Esophagus squamous epithelium (tissue), 5 donors: ENCODE measurements at regions not wholly inside any gene's neighbourhood (a gene's known extent, or its start where the extent isn't known, plus 50 kb on each side); places are given as distances from the start of the nearest gene placed in this dataset.
"Not testable (repeated sequence)": the region's sequence is repeated elsewhere in the genome, so short reads cannot be mapped to it uniquely, and the experiment has no call there.

Source experiments
- DNase-seq: peaks from one replicate; lab custom pipeline; 2025; lab: John Stamatoyannopoulos, UW
- H3K27ac ChIP-seq, 4 donors: fragments of 200-600 bp; sonication (generic); one replicate each; pipeline ENCODE4 v1.5.1; 2016 to 2019; ENCODE audit warnings: mild to moderate bottlenecking in 1 of 4
- H3K27me3 ChIP-seq, 4 donors: fragments of 200-600 bp; sonication (generic); 1 replicate in 3 of 4; 2 replicates in 1 of 4; pipeline versions ENCODE4 v1.5.1 to v1.6.0; 2017 to 2021; ENCODE audit warnings: antibody characterized with exemption in 1 of 4
- H3K36me3 ChIP-seq, 3 donors: fragments of 200-600 bp; sonication (generic); one replicate each; pipeline ENCODE4 v1.5.1; 2016 to 2019
- H3K4me1 ChIP-seq, 3 donors: fragments of 200-600 bp; sonication (generic); one replicate each; pipeline ENCODE4 v1.5.1; 2017 to 2019
- H3K4me3 ChIP-seq, 4 donors: fragments of 200-600 bp; sonication (generic); 1 replicate in 3 of 4; 2 replicates in 1 of 4; pipeline ENCODE4 v1.5.1; 2016 to 2019; ENCODE audit warnings: mild to moderate bottlenecking in 2 of 4, moderate library complexity in 1 of 4
- H3K9me3 ChIP-seq, 3 donors: fragments of 200-600 bp; sonication (generic); one replicate each; pipeline ENCODE4 v1.5.1; 2016 to 2019
- CTCF ChIP-seq, 6 experiments: fragments of 450-650 bp in 4 of 6; fragments of 200-600 bp in 2 of 6; sonication (generic) in 2 of 6; IDR thresholded peaks; one replicate each; pipeline ENCODE4 v1.5.1; 2016 to 2019; ENCODE audit warnings: antibody characterized with exemption in 6 of 6, mild to moderate bottlenecking in 4 of 6, moderate library complexity in 4 of 6
- POLR2A ChIP-seq, 4 donors: fragments of 450-650 bp; IDR thresholded peaks; one replicate each; pipeline ENCODE4 v1.6.1; 2017; ENCODE audit warnings: antibody characterized with exemption in 4 of 4, mild to moderate bottlenecking in 4 of 4, moderate library complexity in 3 of 4
- WGBS, 2 donors: methylation state at CpG; one replicate each; pipeline ENCODE4 v1.1.5; 2018; 5-methylcytosine and 5-hydroxymethylcytosine counted together
- intact Hi-C: fragments of 100-400 bp; cut with DNase I; formaldehyde crosslinking; loops from one replicate; pipeline ENCODE4 v1.15.0; 2022
- donor health status: DM: yes; HTN: yes; CAD: no.

DNA sequence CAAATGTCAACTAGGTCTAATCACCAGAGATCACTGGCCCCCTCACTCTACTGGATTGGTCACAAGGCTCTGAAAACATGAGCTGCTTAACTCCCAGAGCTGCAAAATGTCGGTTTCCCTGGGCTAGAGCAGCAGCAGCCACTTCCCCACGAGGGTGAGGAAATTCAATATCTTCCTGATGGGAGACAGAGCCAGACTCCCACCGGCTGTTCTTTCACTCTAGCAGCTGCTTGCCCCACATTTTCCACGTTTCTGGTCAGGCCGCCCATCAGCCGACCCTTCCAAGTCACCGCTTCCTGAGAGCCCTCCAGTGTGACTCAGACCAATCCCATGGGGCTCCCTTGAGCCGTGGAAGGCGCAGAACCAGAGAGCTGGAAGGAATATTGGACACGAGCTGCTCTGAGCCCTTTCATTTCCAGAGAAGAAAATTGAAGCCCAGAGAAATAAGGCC is 227.0 kb downstream of the ADAMTS15 start:
- TF ChIP-seq POLR2A (IDR thresholded peaks at IDR 0.05) (no peak), CTCF (IDR thresholded peaks at IDR 0.05) (no peak)
- Histone ChIP-seq H3K27me3 (no peaks in the 10 kb centered on the region), H3K4me3 (no peak overlapping the region), H3K9me3 (peaks cover 0 to 15% (median 8%) of the 10 kb centered on the region in 3 donors), H3K4me1 (peaks cover 0 to 34% (median 7%) of the 10 kb centered on the region in 3 donors), H3K27ac (peak overlapping the region; percentile 24 to 80 (median 50)), H3K36me3 (no peaks in the 10 kb centered on the region)
- DNase-seq = no peak
- intact Hi-C loops = no loop called here
- 27 to 56% methylated on average over 5 to 6 of the region's 10 CpGs for WGBS, 2 donors

- Histone ChIP-seq H3K27ac (peak overlapping the region; percentile 24 to 80 (median 50)), H3K9me3 (peaks cover 0 to 15% (median 8%) of the 10 kb centered on the region in 3 donors), H3K4me1 (peaks cover 0 to 34% (median 7%) of the 10 kb centered on the region in 3 donors), H3K36me3 (no peaks in the 10 kb centered on the region), H3K4me3 (no peak overlapping the region), H3K27me3 (no peaks in the 10 kb centered on the region)
- intact Hi-C loops = no loop called here
- 50 to 53% methylated on average over 1 of the region's 1 CpG for WGBS, 2 donors
- no peak for DNase-seq
- no peak for TF ChIP-seq CTCF (IDR thresholded peaks at IDR 0.05)
- no peak for TF ChIP-seq POLR2A (IDR thresholded peaks at IDR 0.05)
Observed at GRCh38 chr11:130675917-130676316, 227.5 kb downstream of the ADAMTS15 start.

DNA sequence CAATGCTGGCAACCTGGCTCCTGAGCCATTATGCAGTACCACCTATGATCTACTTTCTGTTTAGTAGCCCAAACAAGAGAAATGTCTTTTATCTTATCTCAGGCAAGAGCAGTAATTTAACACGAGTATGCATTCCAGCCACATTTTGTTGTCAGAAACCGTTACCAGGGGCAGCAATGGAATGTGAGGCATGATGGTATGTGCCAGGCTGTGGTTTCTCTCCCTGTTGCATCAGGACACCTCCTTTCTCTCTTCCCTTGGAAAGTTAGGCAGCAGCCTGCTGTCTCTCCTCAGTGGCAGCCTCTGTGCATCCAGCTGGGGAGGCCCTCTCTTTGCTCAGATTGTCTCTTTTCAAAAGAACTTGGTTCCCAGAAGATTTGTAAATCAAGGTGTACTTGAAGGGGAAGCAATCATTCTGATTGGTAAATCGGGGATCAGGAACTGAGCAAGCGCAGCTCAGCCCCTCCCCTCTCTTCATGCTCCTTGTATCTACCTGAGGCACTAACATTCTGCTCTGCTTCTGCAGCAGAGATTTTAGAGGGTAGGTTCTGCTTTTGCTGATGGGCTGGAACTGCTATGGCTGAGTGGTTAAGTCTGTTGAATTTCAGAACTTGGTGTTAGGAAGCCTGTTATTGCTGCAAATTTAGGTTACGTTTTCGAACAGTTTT is 229.2 kb downstream of the ADAMTS15 start:
- DNase-seq = no peak
- Histone ChIP-seq H3K36me3 (no peaks in the 10 kb centered on the region), H3K27me3 (no peaks in the 10 kb centered on the region), H3K27ac (no peak overlapping the region), H3K9me3 (peaks cover 0 to 15% (median 8%) of the 10 kb centered on the region in 3 donors), H3K4me3 (no peak overlapping the region), H3K4me1 (peaks cover 0 to 26% (median 2%) of the 10 kb centered on the region in 3 donors)
- TF ChIP-seq CTCF (IDR thresholded peaks at IDR 0.05) = no peak
- no peak for TF ChIP-seq POLR2A (IDR thresholded peaks at IDR 0.05)
- intact Hi-C loops = no loop called here
- 59 to 67% methylated on average over 6 of the region's 6 CpGs for WGBS, 2 donors

DNA sequence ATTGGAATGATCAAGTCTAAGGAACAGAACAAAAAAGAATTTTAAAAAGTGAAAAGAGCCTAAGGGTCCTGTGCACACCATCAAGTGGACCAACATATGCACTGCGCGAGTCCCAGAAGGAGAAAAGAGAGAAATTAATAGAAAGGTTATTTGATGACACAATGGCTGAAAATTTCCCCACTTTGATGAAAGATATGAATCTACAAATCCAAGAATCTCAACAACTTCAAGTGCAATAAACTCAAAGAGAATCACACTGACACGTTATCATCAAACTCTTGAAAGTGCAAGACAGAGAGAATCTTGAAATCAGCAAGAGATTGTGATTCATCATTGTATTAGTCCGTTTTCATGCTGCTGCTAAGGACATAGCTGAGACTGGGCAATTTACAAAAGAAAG is 230.8 kb downstream of the ADAMTS15 start:
- no peak overlapping the region for H3K4me3 ChIP-seq
- WGBS, 2 donors = 80 to 86% methylated on average over 4 of the region's 4 CpGs
- no peaks in the 10 kb centered on the region for H3K27me3 ChIP-seq
- H3K9me3 ChIP-seq = peaks cover 0 to 15% (median 8%) of the 10 kb centered on the region in 3 donors
- no peak overlapping the region for H3K27ac ChIP-seq
- intact Hi-C loops = no loop called here
- TF ChIP-seq POLR2A (IDR thresholded peaks at IDR 0.05) (no peak), CTCF (IDR thresholded peaks at IDR 0.05) (no peak)
- no peaks in the 10 kb centered on the region for H3K36me3 ChIP-seq
- H3K4me1 ChIP-seq = peaks cover 0 to 21% (median 0%) of the 10 kb centered on the region in 3 donors
- DNase-seq = no peak

- DNase-seq, H3K27ac ChIP-seq, H3K4me3 ChIP-seq, H3K4me1 ChIP-seq, H3K36me3 ChIP-seq, H3K27me3 ChIP-seq, intact Hi-C loops: not testable (repeated sequence)
- peaks cover 0 to 15% (median 8%) of the 10 kb centered on the region in 3 donors for H3K9me3 ChIP-seq
- WGBS, 2 donors = 59% methylated on average over 2 of the region's 2 CpGs
Observed at GRCh38 chr11:130682471-130682870, 233.8 kb downstream of the SNX19 start.
